Aorta (tissue), 5 donors: ENCODE measurements at regions not wholly inside any gene's neighbourhood (a gene's known extent, or its start where the extent isn't known, plus 50 kb on each side); places are given as distances from the start of the nearest gene placed in this dataset.

ENCODE experiments used
- ATAC-seq: fragments of 200-7000 bp; cut with Tn5 transposase; one replicate; pipeline ENCODE4 v1.9.1; 2022; ENCODE audit warnings: moderate library complexity; ENCODE audit not compliant: low FRiP score
- DNase-seq, 2 donors: peaks; one replicate each; pipeline ENCODE4 v3.0.0-alpha.2; 2020
- H3K27ac ChIP-seq, 2 donors: one replicate each; pipeline ENCODE4 v1.5.1; 2013; ENCODE audit warnings: low read length in 2 of 2, mild to moderate bottlenecking in 2 of 2, moderate library complexity in 2 of 2, control low read depth in 1 of 2, inconsistent platforms in 1 of 2, low read depth in 1 of 2
- H3K27me3 ChIP-seq, 2 donors: one replicate each; pipeline ENCODE4 v1.6.1; 2013; ENCODE audit warnings: control low read depth in 1 of 2, low read length in 1 of 2, mild to moderate bottlenecking in 1 of 2, moderate library complexity in 1 of 2; ENCODE audit not compliant: insufficient read depth in 2 of 2, control insufficient read depth in 1 of 2
- H3K36me3 ChIP-seq, 2 donors: one replicate each; pipeline ENCODE4 v1.6.1; 2013; ENCODE audit warnings: control low read depth in 1 of 2, low read length in 1 of 2, mild to moderate bottlenecking in 1 of 2; ENCODE audit not compliant: insufficient read depth in 2 of 2, control insufficient read depth in 1 of 2
- H3K4me1 ChIP-seq, 2 donors: one replicate each; pipeline ENCODE4 v1.6.1; 2013; ENCODE audit warnings: low read length in 2 of 2, control low read depth in 1 of 2, mild to moderate bottlenecking in 1 of 2, moderate library complexity in 1 of 2; ENCODE audit not compliant: insufficient read depth in 2 of 2, control insufficient read depth in 1 of 2
- H3K4me3 ChIP-seq, 2 donors: one replicate each; pipeline ENCODE4 v1.5.1; 2013; ENCODE audit warnings: low read length in 2 of 2, control low read depth in 1 of 2, mild to moderate bottlenecking in 1 of 2
- H3K9me3 ChIP-seq: one replicate; pipeline ENCODE4 v1.6.1; 2013; ENCODE audit warnings: mild to moderate bottlenecking, low read length; ENCODE audit not compliant: control insufficient read depth
- WGBS, 2 donors: extraction: QIAGEN DNeasy Blood & Tissue Kit; methylation state at CpG; one replicate each; pipeline ENCODE4 v1.1.7; 2013; 5-methylcytosine and 5-hydroxymethylcytosine counted together
- intact Hi-C, 2 donors: fragments of 100-400 bp; cut with DNase I; formaldehyde crosslinking; loops; one replicate each; pipeline versions ENCODE4 v1.14.2 to v1.15.0; 2022
- donor health status: healthy with polysubstance abuse.
- donor health status: Bipolar disorder and iron deficiency.
- donor health status: DM: no; HTN: no; CAD: no.
- donor health status: DM: no; HTN: no; CAD: no.
- donor health status: DM: yes; HTN: yes; CAD: no.

GRCh38 chr2:215677481-215677880 lies 241.6 kb upstream of the FN1 start:
- DNase-seq (no peak), ATAC-seq (no peak)
- WGBS, 2 donors: 85 to 89% methylated on average over 2 of the region's 2 CpGs
- Histone ChIP-seq H3K9me3 (no peaks in the 10 kb centered on the region), H3K36me3 (no peaks in the 10 kb centered on the region), H3K4me1 (no peaks in the 10 kb centered on the region), H3K27me3 (no peaks in the 10 kb centered on the region), H3K27ac (no peak overlapping the region), H3K4me3 (no peak overlapping the region)
- intact Hi-C loops: no loop called here

- Histone ChIP-seq H3K9me3 (no peaks in the 10 kb centered on the region), H3K4me3 (no peak overlapping the region), H3K27ac (no peak overlapping the region), H3K36me3 (no peaks in the 10 kb centered on the region), H3K4me1 (peaks cover 0 to 2% of the 10 kb centered on the region in 2 donors), H3K27me3 (no peaks in the 10 kb centered on the region)
- WGBS, 2 donors: 82 to 85% methylated on average over 1 of the region's 1 CpG
- DNase-seq: no peak
- no peak for ATAC-seq
- intact Hi-C loops: no loop called here
Measured at GRCh38 chr2:215672406-215672805, 236.5 kb upstream of the FN1 start.

- H3K9me3 ChIP-seq: no peaks in the 10 kb centered on the region
- H3K36me3 ChIP-seq: no peaks in the 10 kb centered on the region
- no peaks in the 10 kb centered on the region for H3K27me3 ChIP-seq
- intact Hi-C loops: no loop called here
- no peak overlapping the region for H3K27ac ChIP-seq
- ATAC-seq (no peak), DNase-seq (no peak)
- WGBS, 2 donors: 81 to 86% methylated on average over 6 of the region's 6 CpGs
- H3K4me1 ChIP-seq: peaks cover 0 to 2% of the 10 kb centered on the region in 2 donors
- no peak overlapping the region for H3K4me3 ChIP-seq
Measured at GRCh38 chr2:215671691-215672090, 235.8 kb upstream of the FN1 start.

- intact Hi-C loops: no loop called here
Measured at GRCh38 chr2:215671244-215671643, 235.4 kb upstream of the FN1 start.

GRCh38 chr2:215670396-215670795 lies 234.5 kb upstream of the FN1 start:
- peaks cover 0 to 2% of the 10 kb centered on the region in 2 donors for H3K4me1 ChIP-seq
- intact Hi-C loops: no loop called here
- H3K27me3 ChIP-seq: no peaks in the 10 kb centered on the region
- WGBS, 2 donors: 92 to 93% methylated on average over 4 of the region's 4 CpGs
- no peak overlapping the region for H3K27ac ChIP-seq
- H3K9me3 ChIP-seq: no peaks in the 10 kb centered on the region
- ATAC-seq: no peak
- H3K36me3 ChIP-seq: no peaks in the 10 kb centered on the region
- no peak overlapping the region for H3K4me3 ChIP-seq
- no peak for DNase-seq

More at GRCh38 chr2:215671244-215671643, 235.4 kb upstream of the FN1 start:
- Histone ChIP-seq H3K4me3 (no peak overlapping the region), H3K36me3 (no peaks in the 10 kb centered on the region), H3K4me1 (peaks cover 0 to 2% of the 10 kb centered on the region in 2 donors), H3K27ac (no peak overlapping the region), H3K27me3 (no peaks in the 10 kb centered on the region), H3K9me3 (no peaks in the 10 kb centered on the region)
- no peak for DNase-seq
- no peak for ATAC-seq
- whole genome bisulfite sequencing, 2 donors: 94 to 96% methylated on average over 2 of the region's 2 CpGs

GRCh38 chr2:215668378-215668775 lies 232.5 kb upstream of the FN1 start:
- H3K4me1 ChIP-seq: peaks cover 0 to 2% of the 10 kb centered on the region in 2 donors
- DNase-seq (peak in 1 of 2 donors; percentile 40), ATAC-seq (no peak)
- no peaks in the 10 kb centered on the region for H3K27me3 ChIP-seq
- intact Hi-C loops: no loop called here
- H3K9me3 ChIP-seq: no peaks in the 10 kb centered on the region
- no peak overlapping the region for H3K27ac ChIP-seq
- no peak overlapping the region for H3K4me3 ChIP-seq
- WGBS, 2 donors: 26 to 31% methylated on average over 5 of the region's 5 CpGs
- no peaks in the 10 kb centered on the region for H3K36me3 ChIP-seq

- no peaks in the 10 kb centered on the region for H3K9me3 ChIP-seq
- no peaks in the 10 kb centered on the region for H3K27me3 ChIP-seq
- no peak overlapping the region for H3K4me3 ChIP-seq
- WGBS, 2 donors: 41 to 45% methylated on average over 10 of the region's 10 CpGs
- intact Hi-C loops: no loop called here
- no peak for ATAC-seq
- no peak for DNase-seq
- peaks cover 0 to 2% of the 10 kb centered on the region in 2 donors for H3K4me1 ChIP-seq
- no peak overlapping the region for H3K27ac ChIP-seq
- H3K36me3 ChIP-seq: no peaks in the 10 kb centered on the region
Measured at GRCh38 chr2:215667585-215668377, 231.9 kb upstream of the FN1 start.

GRCh38 chr2:215664847-215665525 lies 229.1 kb upstream of the FN1 start:
- no peak overlapping the region for H3K4me3 ChIP-seq
- H3K4me1 ChIP-seq: peaks cover 0 to 2% of the 10 kb centered on the region in 2 donors
- DNase-seq (no peak), ATAC-seq (peak; percentile 31)
- no peaks in the 10 kb centered on the region for H3K9me3 ChIP-seq
- no peaks in the 10 kb centered on the region for H3K27me3 ChIP-seq
- intact Hi-C loops: no loop called here
- H3K36me3 ChIP-seq: no peaks in the 10 kb centered on the region
- 64% methylated on average over 3 of the region's 3 CpGs for WGBS, 2 donors
- no peak overlapping the region for H3K27ac ChIP-seq

GRCh38 chr2:215662715-215663114 lies 226.8 kb upstream of the FN1 start:
- Histone ChIP-seq H3K36me3 (no peaks in the 10 kb centered on the region), H3K27me3 (no peaks in the 10 kb centered on the region), H3K27ac (no peak overlapping the region), H3K4me3 (no peak overlapping the region), H3K4me1 (peaks cover 1 to 2% of the 10 kb centered on the region in 2 donors), H3K9me3 (no peaks in the 10 kb centered on the region)
- intact Hi-C loops: no loop called here
- ATAC-seq (no peak), DNase-seq (no peak)
- WGBS, 2 donors: 31 to 49% methylated on average over 1 of the region's 1 CpG
